GM12864 (cell line): ENCODE measurements at regions not wholly inside any gene's neighbourhood (a gene's known extent, or its start where the extent isn't known, plus 50 kb on each side); places are given as distances from the start of the nearest gene placed in this dataset.

ENCODE experiments used
- DNase-seq: peaks from one replicate; pipeline ENCODE4 v3.0.0-alpha.2; 2011; ENCODE audit warnings: low read depth
- H3K4me3 ChIP-seq: 2 replicates; pipeline ENCODE4 v1.5.1; 2011; ENCODE audit warnings: mild to moderate bottlenecking, low read depth, low read length, control low read depth
- TF ChIP-seq, protein P1 (sequence below): IDR thresholded peaks from 2 replicates; pipeline ENCODE4 v1.5.1; 2011; ENCODE audit warnings: low read depth, mild to moderate bottlenecking, moderate library complexity, low read length, control low read depth, inconsistent platforms; ENCODE audit errors: missing control alignments

DNA sequence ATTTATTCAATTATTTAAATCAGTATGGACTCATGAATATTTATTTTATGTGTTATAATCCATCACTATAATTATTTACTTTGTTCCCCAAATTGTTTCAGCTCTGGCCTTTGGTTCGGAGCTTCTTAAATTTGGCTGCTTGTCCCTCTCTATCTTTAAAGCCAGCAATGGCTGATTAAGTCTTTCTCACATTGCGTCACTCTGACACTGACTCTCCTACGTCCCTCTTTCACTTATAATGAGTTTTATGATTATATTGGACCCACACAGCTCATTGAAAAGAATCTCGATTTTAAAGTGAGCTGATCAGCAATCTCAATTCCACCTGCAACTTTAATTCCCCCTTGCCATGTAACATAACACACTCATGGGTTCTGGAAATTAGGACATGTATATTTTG lies 185.2 kb upstream of the SLC39A10 start:
- TF ChIP-seq, protein P1, sequence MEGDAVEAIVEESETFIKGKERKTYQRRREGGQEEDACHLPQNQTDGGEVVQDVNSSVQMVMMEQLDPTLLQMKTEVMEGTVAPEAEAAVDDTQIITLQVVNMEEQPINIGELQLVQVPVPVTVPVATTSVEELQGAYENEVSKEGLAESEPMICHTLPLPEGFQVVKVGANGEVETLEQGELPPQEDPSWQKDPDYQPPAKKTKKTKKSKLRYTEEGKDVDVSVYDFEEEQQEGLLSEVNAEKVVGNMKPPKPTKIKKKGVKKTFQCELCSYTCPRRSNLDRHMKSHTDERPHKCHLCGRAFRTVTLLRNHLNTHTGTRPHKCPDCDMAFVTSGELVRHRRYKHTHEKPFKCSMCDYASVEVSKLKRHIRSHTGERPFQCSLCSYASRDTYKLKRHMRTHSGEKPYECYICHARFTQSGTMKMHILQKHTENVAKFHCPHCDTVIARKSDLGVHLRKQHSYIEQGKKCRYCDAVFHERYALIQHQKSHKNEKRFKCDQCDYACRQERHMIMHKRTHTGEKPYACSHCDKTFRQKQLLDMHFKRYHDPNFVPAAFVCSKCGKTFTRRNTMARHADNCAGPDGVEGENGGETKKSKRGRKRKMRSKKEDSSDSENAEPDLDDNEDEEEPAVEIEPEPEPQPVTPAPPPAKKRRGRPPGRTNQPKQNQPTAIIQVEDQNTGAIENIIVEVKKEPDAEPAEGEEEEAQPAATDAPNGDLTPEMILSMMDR: no peak
- DNase-seq: no peak
- H3K4me3 ChIP-seq: no peak overlapping the region

DNA sequence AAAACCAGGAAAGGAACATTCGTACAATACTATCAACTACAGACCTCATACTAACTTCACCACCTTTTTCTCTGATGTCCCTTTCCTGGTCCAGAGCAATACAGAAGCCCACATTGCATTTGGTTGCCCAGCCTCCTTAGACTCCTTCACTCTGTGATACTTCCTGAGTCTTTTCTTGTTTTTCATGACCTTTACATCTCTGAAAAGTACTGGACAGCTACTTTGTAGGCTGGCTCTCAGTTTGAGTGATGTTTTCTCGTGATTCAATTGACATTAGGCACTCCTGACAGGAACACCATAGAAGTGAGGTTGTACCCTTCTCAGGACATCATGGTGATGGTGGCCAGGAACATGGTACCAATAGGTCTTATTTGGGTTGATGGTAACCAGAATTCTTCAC lies 185.9 kb upstream of the SLC39A10 start:
- no peak overlapping the region for H3K4me3 ChIP-seq
- no peak for DNase-seq
- TF ChIP-seq, protein P1: no peak

DNA sequence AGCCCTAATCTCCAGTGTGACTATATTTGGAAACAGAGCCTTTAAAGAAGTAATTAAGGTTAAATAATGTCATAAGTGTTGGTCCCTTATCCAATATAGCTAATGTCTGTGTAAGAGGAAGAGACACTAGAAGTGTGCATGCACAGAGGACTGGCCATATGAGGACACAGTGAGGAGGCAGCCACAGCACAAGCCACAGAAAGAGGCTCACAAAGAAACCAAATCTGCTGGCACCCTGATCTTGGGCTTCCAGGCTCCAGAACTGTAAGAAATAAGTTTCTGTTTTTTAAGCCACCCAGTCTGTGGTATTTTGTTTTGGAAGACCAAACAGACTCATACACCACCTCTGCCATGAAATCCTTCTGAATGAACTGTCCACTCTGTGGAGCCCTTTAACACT lies 186.4 kb upstream of the SLC39A10 start:
- TF ChIP-seq, protein P1: no peak
- H3K4me3 ChIP-seq: no peak overlapping the region
- DNase-seq: no peak

DNA sequence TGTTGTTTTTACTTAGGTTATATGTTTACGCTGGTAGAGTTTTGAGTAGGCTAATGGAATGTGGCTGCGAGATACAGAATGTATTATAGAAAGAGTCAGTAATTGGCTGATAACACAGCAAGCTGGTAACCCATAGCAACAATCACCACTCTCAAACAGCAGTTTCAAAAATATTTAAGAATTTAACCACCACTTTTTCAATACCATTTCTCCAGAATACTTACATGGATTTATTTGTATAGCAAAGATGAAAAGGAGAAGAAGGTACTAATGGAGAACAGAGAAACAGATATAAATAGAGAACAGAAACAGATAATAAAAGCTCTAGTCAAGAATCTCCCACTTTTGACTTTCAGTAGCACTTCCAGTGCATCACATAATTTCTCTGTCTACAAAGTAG lies 188.3 kb upstream of the SLC39A10 start:
- H3K4me3 ChIP-seq: no peak overlapping the region
- TF ChIP-seq, protein P1: no peak
- no peak for DNase-seq

DNA sequence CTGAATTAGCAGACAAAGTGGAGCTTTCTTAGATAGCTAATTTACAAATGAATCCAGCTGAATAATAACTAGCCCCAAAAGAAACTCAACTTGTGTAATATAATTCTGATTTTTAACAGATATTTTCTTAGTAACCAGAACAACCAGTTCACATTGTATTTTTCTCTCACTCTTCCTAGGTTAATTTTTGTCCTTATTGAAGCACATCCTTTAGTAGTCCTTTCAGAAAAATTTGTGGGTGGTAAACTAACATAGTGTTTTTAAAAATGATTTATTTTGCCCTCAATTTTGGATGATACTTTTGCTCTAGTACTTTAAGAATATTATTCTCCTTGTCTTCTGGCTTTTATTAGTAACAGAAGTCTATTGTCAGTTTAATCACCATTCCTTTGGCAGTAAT lies 190.6 kb upstream of the SLC39A10 start:
- no peak overlapping the region for H3K4me3 ChIP-seq
- TF ChIP-seq, protein P1: no peak
- no peak for DNase-seq

DNA sequence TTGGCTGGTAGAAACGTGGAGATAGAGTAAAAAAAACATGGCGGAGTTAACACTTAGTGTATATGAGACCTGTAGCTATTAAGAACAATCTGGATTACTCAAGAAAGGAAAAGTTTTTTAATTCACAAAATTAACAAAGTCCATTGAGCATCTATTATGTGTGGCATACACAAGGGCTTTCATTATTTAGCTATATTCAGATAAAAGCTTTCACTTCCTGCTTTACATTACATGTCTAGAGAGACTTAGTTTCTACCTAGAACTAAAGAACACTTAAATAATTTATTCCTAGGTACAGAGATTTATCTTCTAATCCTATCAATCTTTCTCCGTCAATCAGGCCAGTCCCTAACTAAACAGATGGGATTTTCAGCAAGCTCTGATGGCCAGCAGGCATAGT lies 196.0 kb upstream of the SLC39A10 start:
- no peak for DNase-seq
- no peak overlapping the region for H3K4me3 ChIP-seq
- TF ChIP-seq, protein P1: no peak

DNA sequence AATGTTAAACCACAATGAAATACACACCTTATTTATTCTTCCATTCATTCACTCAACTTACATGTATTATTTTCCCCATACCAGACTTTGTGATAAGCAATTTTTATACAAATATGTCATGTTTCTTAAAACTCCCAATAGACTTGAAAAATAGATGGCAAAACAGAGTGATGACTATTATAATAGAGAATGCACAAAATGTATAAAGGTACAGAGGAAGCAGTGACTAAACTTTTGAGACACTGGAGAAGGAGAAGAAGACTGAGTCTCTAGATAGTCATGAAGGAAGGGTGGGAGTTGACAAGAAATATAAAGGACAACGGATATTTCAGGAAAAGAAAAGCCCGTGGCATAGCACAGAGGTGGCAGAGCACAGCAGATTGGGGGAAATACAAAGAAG lies 198.1 kb upstream of the SLC39A10 start:
- no peak overlapping the region for H3K4me3 ChIP-seq
- no peak for DNase-seq
- TF ChIP-seq, protein P1: no peak
